ENCODE measurements at regions not wholly inside any gene's neighbourhood (a gene's known extent, or its start where the extent isn't known, plus 50 kb on each side); places are given as distances from the start of the nearest gene placed in this dataset.

GRCh38 chr5:119708076-119708790, 78.9 kb downstream of the FAM170A start:
- TF ChIP-seq POLR2A (IDR thresholded peaks at IDR 0.05; ENCODE audit: low read depth, low read length) (no peak), NFE2L2 (IDR thresholded peaks at IDR 0.05; ENCODE audit: low read depth, low read length) (no peak), CTCF (conservative IDR thresholded peaks at IDR 0.05; ENCODE audit: low read depth, low read length) (no peak), RFX5 (IDR thresholded peaks at IDR 0.05; ENCODE audit: low read depth, low read length) (no peak), RCOR1 (IDR thresholded peaks at IDR 0.05; ENCODE audit: insufficient replicate concordance, low read length) (no peak)
